ENCODE measurements at regions not wholly inside any gene's neighbourhood (a gene's known extent, or its start where the extent isn't known, plus 50 kb on each side); places are given as distances from the start of the nearest gene placed in this dataset.
"Not testable (repeated sequence)": the region's sequence is repeated elsewhere in the genome, so short reads cannot be mapped to it uniquely, and the experiment has no call there.

GRCh38 chr9:38518826-38519225 is 94.6 kb upstream of the IGFBPL1 start:
- no peak for DNase-seq

DNA sequence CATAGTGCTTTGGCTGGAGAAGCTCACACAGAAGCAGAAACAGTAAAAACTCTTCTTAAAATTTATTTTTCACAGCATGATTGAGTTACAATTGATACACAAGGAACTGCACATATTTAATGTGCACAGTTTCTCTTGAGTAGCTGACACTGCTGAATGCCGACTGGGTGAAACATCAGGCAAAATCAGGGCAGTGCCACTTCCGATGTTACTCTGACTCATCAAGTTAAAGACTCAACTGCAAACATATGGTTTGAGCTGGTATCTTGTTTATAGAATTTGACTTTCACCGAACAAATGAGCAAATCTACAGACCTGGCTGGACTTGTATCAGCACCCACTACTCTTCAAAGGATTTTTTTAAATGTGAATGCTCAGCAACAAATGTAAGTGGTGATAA is 92.0 kb upstream of the IGFBPL1 start:
- peak; percentile 70 for DNase-seq

GRCh38 chr9:38515055-38515454 is 90.8 kb upstream of the IGFBPL1 start:
- DNase-seq = peak; percentile 10

GRCh38 chr9:38510340-38510739 is 86.1 kb upstream of the IGFBPL1 start:
- DNase-seq = not testable (repeated sequence)

- no peak for DNase-seq
These were observed 83.3 kb upstream of the IGFBPL1 start for GRCh38 chr9:38507587-38507986.

DNA sequence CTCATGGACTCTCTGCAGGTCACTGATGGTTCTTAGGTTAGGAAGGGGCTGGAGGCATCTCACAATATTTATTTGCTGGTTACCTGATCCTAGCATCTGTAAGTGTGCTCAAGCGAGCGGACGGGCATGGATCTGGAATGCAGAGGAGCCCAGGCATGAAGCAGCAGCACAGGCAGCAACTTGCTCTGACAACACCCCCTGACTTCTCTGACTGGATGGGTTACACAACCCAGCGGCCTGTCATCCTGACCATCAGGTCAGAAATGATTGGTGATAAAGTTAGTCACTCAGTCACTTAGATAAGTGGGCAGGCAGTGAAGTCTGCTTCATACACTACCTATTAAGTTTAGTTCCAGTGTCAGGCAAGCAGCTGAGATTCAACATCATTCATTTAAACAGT is 75.9 kb upstream of the IGFBPL1 start:
- DNase-seq = not testable (repeated sequence)

DNA sequence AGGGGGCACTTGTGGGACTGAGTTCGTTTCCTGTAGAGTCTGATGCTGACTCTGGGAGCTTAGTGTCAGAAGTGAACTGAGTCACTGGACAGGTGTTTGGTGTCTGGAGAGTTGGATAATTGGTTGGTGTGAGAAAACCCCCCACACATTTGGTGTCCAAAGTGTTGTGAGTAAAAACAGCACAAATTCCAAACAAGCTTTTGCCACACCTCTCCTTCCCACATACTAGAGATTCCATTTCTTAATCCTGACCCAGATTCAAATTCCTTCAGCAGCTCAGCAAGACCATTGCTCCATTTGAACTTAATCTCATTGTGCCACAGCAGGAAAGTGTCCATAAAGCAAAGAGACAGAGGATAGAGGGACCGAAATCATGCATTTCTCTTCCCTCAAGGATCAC is 74.3 kb upstream of the IGFBPL1 start:
- not testable (repeated sequence) for DNase-seq

DNA sequence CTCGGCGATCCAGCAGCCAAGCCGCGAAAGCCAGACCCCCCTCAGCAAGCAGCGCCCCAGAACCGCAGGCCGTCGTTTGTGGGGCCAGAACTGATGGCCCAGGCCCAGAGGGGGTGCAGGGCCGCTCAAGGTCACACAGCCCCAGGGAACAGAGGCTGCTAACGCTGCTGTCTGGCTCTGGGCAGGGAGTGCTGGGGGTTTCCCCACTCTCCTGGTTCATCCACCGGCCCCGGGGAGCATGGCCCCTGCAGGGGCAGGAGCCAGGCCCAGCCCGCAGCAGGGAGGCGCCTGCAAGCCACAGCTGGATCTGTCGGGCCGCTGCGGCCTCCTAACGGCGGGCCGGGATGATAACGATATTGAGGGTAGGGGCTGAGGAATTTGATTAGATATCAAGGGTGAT is 64.8 kb upstream of the IGFBPL1 start:
- no peak for DNase-seq

- DNase-seq = no peak
These were observed 64.0 kb upstream of the IGFBPL1 start for GRCh38 chr9:38488156-38488698.

DNA sequence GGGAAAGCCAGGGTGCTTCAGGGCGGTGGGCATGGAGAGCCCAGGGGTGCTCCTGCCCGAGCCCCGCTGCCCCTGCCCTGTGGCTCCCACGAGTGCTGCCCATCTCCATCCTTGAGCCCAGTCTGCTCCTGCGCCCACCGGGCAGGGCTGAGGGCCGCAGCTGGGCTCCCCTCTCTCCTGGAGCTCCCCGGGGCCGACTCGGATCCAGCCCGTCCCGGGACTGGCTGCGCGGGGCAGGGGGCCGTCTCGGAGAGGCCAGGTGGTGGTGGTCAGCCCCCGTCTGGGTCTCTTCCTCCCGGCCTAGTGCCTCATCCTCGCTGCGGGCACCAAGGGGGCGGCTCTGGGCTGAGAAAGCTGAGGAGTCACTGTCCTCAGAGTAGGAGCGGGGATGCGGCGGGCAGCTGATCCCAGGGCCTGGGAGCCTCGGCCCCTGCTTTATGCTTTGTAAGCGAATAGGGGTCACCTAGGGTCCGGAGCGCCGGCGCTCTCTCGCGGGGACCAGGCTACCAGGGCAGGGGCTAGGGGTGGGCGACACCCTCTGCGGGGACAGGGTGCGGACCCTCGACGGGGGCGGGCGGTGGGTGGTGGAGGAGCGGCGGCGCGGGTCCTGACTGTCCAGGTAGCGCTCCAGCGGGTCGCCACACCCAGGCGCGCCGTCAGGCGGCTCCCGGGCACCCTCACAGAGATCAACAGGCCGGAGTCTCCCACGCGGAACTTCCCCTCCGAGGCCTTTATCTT is 63.3 kb upstream of the IGFBPL1 start:
- not testable (repeated sequence) for DNase-seq

DNA sequence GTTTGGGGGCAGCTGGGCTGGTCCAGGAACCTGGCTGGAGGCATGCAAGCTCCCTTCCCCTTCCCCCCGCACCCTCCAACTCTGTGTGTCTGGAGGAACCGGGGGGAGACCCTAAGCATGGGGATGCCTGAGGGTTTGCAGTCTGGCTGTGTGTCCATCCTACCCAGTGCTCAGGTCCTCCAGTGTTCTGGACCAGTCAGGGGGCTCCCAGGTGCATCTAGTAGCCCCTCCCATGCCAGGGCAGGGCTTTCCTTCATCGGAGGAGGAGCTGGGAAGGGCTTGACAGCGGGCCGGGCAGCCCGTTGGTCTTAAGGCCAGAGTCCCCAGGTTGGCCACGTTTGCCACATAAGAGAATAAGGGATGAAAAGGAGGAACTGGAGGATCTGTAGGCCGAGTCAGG is 62.6 kb upstream of the IGFBPL1 start:
- DNase-seq = no peak

DNA sequence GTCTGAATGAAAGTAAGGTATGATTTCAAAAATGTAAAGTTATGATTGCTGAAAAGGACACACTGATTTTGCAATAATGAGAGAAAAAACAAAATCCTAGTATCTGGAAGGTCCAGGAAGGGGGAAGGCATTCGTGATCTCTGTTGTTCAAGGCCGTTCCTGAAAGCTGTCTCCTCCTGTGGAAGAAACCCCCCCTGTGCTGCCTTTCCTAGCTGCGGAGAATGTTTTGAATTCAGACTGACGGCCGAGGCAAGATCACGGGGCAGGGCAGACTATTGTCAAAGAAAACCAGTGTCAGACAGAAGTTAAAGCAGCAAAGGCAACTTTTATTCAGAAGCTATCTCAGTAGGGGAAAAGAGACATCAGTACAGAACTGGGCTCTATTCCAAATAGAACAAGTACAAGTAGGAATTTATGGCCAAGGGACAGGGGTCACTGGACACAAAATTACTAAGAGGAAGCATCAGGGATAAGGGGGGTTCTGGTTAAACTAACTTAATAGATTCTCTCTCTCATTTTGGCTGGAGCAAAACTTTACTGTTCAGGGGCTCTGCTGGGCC is 61.9 kb upstream of the IGFBPL1 start:
- no peak for DNase-seq

DNA sequence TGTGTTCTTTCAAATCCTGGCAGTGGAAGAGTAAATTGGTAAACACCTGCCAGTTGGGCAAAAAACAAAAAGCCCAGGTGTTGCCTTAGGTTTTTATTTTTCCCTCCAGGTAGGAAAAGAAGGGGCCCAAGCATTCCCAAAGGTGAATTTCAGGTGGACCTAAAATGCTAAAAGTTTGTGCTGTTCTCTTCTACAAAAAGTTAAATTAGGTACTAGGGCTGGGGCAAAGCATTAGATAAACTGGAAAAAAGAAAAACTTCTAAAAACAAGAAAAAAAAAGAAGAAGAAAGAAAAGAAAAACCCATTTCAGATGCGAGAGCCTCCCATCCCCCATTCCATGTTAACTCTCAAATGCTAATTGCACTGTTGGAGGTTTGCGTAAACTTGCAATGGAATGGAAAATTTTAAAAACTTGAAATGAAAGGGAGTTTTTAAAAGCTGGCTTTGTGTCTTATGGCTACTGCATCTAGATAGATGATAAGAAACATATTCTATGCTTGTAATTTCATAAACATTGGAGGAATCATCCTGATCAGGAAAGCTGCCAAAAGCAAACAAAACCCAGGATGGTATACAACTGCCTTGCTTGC is 59.9 kb upstream of the IGFBPL1 start:
- DNase-seq = not testable (repeated sequence)

- no peak for DNase-seq
These were observed 58.8 kb upstream of the IGFBPL1 start for GRCh38 chr9:38482918-38483592.

- no peak for DNase-seq
These were observed 54.0 kb upstream of the IGFBPL1 start for GRCh38 chr9:38478211-38478610.

DNA sequence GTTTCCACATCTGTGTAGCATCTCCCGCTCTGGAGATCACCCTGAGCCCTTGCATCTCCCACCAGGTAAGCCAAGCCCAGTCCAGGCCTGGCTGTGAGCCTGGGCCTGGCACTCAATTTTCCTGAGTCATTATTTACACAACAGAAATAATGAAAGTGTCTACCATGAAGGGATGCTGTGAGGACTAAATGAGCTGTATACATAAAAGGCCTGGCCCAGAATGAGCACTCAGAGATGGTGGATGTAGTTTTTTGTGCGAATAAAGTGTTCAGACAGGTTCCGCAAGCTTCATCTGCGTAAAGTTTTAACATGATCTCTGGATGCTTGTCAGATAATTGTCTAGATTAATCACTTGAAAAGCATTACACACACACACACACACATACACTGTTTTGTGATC is 50.2 kb upstream of the IGFBPL1 start:
- DNase-seq = not testable (repeated sequence)
